Inferior parietal cortex (tissue), 1 donor: ENCODE measurements at regions not wholly inside any gene's neighbourhood (a gene's known extent, or its start where the extent isn't known, plus 50 kb on each side); places are given as distances from the start of the nearest gene placed in this dataset.
"Not testable (repeated sequence)": the region's sequence is repeated elsewhere in the genome, so short reads cannot be mapped to it uniquely, and the experiment has no call there.

ENCODE experiments used
- DNase-seq: peaks from one replicate; pipeline ENCODE4 v3.0.0-alpha.2; 2016; ENCODE audit errors: extremely low spot score

- no peak for DNase-seq
Measured at GRCh38 chr6:37580176-37580955, 80.7 kb upstream of the CCDC167 start.

- DNase-seq = no peak
Measured at GRCh38 chr6:37579444-37580067, 79.9 kb upstream of the CCDC167 start.

GRCh38 chr6:37578104-37578503, 78.4 kb upstream of the CCDC167 start:
- DNase-seq = no peak

GRCh38 chr6:37576336-37576737, 76.6 kb upstream of the CCDC167 start:
- no peak for DNase-seq

GRCh38 chr6:37575221-37575620, 75.5 kb upstream of the CCDC167 start:
- no peak for DNase-seq

- no peak for DNase-seq
Measured at GRCh38 chr6:37572334-37572733, 72.6 kb upstream of the CCDC167 start.

- DNase-seq = no peak
Measured at GRCh38 chr6:37570482-37571133, 70.9 kb upstream of the CCDC167 start.

GRCh38 chr6:37569743-37570481, 70.2 kb upstream of the CCDC167 start:
- no peak for DNase-seq

GRCh38 chr6:37569317-37569716, 69.6 kb upstream of the CCDC167 start:
- DNase-seq = no peak

- DNase-seq = no peak
Measured at GRCh38 chr6:37566950-37567349, 67.3 kb upstream of the CCDC167 start.

- DNase-seq = peak; percentile 65
Measured at GRCh38 chr6:37566111-37566949, 66.6 kb upstream of the CCDC167 start.

GRCh38 chr6:37565267-37566110, 65.8 kb upstream of the CCDC167 start:
- DNase-seq = no peak

- not testable (repeated sequence) for DNase-seq
Measured at GRCh38 chr6:37562926-37563288, 63.2 kb upstream of the CCDC167 start.

- DNase-seq = no peak
Measured at GRCh38 chr6:37561361-37561760, 61.7 kb upstream of the CCDC167 start.

GRCh38 chr6:37560737-37561103, 61.0 kb upstream of the CCDC167 start:
- no peak for DNase-seq

- peak; percentile 17 for DNase-seq
Measured at GRCh38 chr6:37559501-37559900, 59.8 kb upstream of the CCDC167 start.

GRCh38 chr6:37559050-37559449, 59.4 kb upstream of the CCDC167 start:
- DNase-seq = no peak

- DNase-seq = no peak
Measured at GRCh38 chr6:37558646-37559045, 59.0 kb upstream of the CCDC167 start.

- no peak for DNase-seq
Measured at GRCh38 chr6:37558168-37558567, 58.5 kb upstream of the CCDC167 start.

- DNase-seq = no peak
Measured at GRCh38 chr6:37557645-37558114, 58.0 kb upstream of the CCDC167 start.
